DMS 273 treated with DMSO at 0.1 percent for 48 hours (cell line): ENCODE measurements at regions not wholly inside any gene's neighbourhood (a gene's known extent, or its start where the extent isn't known, plus 50 kb on each side); places are given as distances from the start of the nearest gene placed in this dataset.
"Not testable (repeated sequence)": the region's sequence is repeated elsewhere in the genome, so short reads cannot be mapped to it uniquely, and the experiment has no call there.

ENCODE experiments used
- DNase-seq: peaks from one replicate; lab custom pipeline; 2025; lab: John Stamatoyannopoulos, UW

DNA sequence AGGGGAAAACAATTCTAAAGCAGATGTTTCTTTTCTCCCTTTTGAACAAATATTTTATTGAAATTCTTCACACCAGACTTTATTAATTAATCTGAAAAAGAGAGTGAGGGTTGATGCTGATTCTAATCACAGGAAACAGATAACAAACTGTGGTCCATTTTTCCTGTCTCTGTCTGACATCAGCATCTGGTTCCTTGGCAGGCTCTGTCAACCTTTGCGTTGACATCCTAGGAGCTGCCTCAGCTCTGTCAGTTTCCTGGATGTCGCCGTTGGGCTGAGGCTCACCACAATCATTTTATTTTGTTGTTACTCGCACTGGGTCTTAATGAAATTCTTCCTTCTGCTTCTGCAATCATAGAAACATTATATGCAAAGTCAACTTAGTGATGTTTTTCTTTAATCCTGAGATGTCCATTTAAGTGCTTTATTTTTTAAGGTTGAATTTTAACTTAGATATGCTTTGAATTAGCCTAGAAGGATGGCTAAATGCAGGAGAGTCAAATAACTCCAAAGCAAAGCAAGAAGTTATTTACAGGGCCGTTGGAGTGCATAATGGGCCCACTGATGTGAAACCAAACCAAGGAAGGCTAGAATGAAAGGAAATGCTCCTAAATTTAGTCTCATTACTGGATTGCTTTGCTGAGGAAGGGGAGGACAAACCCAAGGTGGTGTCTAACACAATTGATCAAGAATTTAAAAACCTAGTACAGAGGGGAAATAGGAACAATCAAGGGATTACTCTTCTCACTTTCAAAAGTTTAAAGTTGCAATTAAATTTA, 542.4 kb downstream of the FLRT2 start:
- DNase-seq = no peak

GRCh38 chr14:86066651-86067050, 536.7 kb downstream of the FLRT2 start:
- no peak for DNase-seq

- no peak for DNase-seq
Measured at GRCh38 chr14:86065407-86065806, 535.5 kb downstream of the FLRT2 start.

DNA sequence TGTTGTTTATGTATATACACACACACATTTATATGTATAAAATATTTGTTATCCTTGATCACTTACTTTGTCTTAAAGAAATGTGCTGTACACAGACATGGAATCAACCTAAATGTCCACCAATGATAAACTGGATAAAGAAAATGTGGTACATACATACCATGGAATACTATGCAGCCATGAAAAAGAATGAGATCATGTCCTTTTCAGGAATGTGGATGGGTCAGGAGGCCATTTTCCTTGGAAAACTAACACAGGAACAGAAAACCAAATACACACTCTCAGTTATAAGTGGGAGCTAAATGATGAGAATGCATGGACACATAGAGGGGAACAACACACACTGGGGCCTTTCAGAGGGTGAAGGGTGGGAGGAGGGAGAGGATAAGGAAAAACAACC, 534.7 kb downstream of the FLRT2 start:
- not testable (repeated sequence) for DNase-seq

DNA sequence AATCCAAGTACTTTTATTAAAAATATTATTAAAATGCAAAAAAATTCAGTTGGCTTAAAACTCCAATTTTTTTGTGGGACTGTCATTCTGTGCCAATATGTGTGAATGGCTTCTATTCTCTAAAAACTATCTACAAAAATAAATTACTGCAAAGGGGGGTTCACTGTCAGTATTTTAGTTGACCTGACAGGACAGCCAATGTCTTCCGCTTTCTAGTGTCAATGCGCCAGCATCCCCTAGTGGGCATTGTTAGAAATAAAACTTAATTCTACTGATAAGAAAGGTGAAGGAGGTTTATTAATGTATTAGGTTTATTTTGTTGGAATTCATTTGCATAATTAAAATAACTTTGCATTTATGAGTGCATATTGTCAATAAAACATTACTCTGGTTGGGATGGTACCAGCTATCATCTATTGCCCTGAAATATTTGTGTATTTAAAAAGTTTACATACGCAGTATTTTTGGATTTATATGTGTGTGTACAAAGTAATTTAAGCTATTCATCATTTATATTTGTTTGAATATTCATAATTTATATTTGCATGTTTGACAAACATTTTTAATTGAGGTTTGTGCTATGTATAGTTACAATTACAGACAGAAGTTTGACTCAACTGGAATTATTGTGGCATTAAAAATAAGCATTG, 527.2 kb downstream of the FLRT2 start:
- DNase-seq = no peak

GRCh38 chr14:86055512-86056075, 525.6 kb downstream of the FLRT2 start:
- no peak for DNase-seq

DNA sequence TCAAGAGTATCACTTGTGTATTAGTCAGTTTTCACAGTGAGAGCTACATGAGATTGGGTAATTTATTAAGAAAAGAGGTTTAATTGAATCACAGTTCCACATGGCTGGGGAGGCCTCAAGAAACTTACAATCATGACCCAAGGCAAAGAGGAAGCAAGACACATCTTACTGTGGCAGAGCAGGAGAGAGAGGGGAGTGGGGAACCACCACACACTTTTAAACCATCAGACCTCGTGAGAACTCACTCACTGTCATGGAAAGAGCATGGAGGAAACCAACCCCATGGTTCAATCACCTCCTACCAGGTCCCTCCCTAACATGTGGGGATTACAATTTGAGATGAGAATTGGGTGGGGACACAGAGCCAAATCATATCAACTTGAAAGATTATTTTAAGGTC, 522.9 kb downstream of the FLRT2 start:
- no peak for DNase-seq

- DNase-seq = no peak
Measured at GRCh38 chr14:86050757-86051156, 520.8 kb downstream of the FLRT2 start.

- DNase-seq = no peak
Measured at GRCh38 chr14:86050072-86050683, 520.2 kb downstream of the FLRT2 start.

DNA sequence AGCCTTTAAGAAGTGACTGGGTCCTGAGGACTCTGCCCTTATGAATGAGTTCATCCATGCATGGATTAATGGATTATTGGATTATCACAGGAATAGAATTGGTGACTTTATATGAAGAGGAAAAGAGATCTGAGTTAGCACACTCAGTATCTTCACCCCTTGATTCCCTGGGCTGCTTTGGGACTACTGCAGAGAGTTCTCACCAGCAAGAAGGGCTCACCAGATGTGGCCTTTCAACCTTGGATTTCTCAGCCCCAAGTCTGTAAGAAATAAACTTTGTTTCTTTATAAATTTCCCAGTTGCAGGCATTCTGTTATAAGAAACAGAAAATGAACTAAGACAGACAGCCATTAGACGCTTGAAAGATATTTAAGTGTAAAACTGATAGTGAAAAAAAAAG, 509.2 kb downstream of the FLRT2 start:
- no peak for DNase-seq

DNA sequence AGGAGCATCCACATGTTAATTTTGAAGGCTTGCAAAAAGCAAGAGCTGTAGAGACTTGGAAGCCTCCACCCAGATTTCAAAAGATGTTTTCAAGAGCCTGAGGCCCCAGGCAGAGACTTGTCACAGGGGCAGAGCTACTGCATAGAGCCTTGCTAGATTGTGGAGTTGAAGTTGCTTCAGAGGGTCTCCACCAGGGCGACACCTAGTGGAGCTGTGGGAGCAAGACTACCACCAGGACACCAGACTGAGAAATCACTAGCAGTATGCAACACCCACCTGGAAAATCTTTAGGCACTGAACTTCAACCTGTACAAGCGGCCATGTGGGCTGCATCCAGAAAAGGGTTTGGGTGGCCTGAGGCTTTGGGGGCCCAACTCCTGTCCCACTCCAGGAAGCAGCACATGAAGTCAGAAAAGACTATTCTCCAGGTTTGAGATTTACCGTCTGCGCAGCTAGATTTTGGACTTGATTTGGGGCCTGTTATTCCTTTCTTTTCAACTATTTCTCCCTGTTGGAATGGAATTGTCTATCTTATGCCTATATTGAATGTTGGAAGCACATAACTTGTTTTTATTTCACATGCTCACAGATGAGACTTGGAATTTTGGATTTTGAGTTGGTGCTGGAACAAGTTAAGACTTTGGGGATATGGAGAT, 508.6 kb downstream of the FLRT2 start:
- no peak for DNase-seq

GRCh38 chr14:86035882-86036281, 505.9 kb downstream of the FLRT2 start:
- no peak for DNase-seq

GRCh38 chr14:86027990-86028389, 498.0 kb downstream of the FLRT2 start:
- no peak for DNase-seq

- DNase-seq = no peak
Measured at GRCh38 chr14:86027144-86027543, 497.2 kb downstream of the FLRT2 start.

DNA sequence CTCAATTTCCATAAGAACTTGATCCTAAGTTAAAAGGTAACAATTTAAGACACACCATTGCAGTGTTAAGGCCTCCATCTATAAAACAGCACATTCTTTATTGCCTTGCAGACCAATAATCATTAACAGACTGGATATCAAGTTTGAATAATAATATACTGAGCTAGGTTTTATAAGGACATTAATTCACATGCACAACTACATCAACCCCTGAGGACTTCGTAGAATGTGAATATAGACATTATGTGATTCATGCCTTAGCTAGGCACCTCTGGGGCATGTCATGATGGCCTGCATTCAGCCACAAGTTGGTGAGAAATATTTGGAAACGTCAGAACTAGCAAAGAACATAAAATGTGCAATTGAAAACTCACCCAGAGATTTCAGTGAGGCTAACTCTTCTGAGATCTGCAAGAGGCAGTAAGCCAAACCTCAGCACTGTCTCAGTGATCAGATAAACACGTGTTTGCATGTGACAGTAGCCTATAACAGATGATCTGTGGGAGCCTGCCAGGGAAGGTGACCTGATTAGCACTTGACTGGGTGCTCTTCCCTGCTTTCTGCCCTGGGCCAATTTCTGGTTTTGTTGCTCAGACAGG, 492.2 kb downstream of the FLRT2 start:
- no peak for DNase-seq

GRCh38 chr14:86020841-86021240, 490.9 kb downstream of the FLRT2 start:
- no peak for DNase-seq

- DNase-seq = no peak
Measured at GRCh38 chr14:86015941-86016340, 486.0 kb downstream of the FLRT2 start.

DNA sequence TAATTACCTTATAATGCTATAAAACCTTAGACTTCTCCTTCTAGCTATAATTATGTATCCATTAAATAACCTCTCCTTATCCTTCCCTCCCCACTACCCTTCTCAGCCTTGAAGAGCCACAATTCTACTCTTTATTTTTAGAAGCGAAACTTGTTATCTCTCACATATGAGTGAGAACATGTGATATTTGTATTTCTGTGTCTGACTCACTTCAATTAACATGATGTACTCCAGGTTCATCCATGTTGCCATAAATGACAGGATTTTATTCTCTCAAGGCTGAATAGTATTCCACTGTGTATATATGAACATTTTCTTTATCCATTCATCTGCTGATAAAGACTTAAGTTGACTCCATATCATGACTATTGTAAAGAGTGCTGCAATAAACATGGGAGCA, 485.6 kb downstream of the FLRT2 start:
- no peak for DNase-seq

DNA sequence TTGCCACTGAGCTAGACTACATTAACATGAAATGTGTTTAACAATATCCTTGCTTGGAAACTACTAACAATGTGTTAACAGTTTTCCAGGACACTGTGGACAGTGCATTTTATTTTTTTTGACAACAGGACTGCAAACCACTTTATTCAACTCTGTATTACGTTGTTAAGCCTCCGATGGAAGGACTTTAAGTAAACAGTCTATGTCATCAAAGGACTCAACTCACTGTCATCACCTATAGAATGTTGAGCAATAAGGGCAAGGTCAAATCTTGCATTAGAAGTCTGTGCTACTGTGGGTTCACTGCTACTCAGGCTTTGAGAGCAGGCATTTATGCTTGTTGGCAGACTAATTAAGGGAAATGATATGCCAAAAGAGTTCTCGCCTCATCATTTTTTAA, 483.7 kb downstream of the FLRT2 start:
- no peak for DNase-seq

DNA sequence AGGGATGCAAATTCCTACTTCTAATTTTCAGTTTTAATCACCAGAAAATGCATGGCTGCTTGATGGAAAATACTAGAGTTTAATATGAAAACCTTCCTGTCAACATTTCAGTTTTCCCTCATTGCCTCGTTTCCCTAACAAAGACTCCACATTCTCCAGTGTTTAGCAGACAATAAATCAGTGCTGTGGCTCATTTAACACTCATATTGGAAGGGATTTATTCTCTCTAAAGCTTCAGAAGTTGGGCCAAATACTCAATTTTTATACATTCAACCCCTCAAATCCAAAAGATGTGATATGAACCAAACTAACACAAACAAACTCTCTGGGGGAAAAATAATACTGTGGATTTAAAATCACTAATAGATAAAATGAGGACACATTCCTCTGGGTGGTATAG, 482.5 kb downstream of the FLRT2 start:
- DNase-seq = no peak

- no peak for DNase-seq
Measured at GRCh38 chr14:86003998-86004397, 474.1 kb downstream of the FLRT2 start.

GRCh38 chr14:85996551-85996950, 466.6 kb downstream of the FLRT2 start:
- DNase-seq = no peak
